Adipocyte (in vitro differentiated cells): ENCODE measurements at regions not wholly inside any gene's neighbourhood (a gene's known extent, or its start where the extent isn't known, plus 50 kb on each side); places are given as distances from the start of the nearest gene placed in this dataset.

Experiments used
- DNase-seq: peaks from one replicate; pipeline ENCODE4 v3.0.0-alpha.2; 2015; ENCODE audit warnings: low read depth
- H3K27me3 ChIP-seq: replicated peaks from 2 replicates; pipeline ENCODE4 v1.7.0; 2013; ENCODE audit warnings: mild to moderate bottlenecking, low read length, moderate library complexity; ENCODE audit not compliant: control insufficient read depth, insufficient read depth
- H3K36me3 ChIP-seq: 2 replicates; pipeline ENCODE4 v1.7.0; 2013; ENCODE audit warnings: low read length, mild to moderate bottlenecking, moderate library complexity; ENCODE audit not compliant: control insufficient read depth, insufficient read depth, severe bottlenecking
- H3K4me1 ChIP-seq: 2 replicates; pipeline ENCODE4 v1.7.0; 2013; ENCODE audit warnings: mild to moderate bottlenecking, low read length, moderate library complexity; ENCODE audit not compliant: control insufficient read depth, insufficient read depth
- H3K4me3 ChIP-seq: 2 replicates; pipeline ENCODE4 v1.7.0; 2013; ENCODE audit warnings: mild to moderate bottlenecking, low read length, moderate library complexity
- H3K9ac ChIP-seq: 2 replicates; pipeline ENCODE4 v1.7.0; 2013; ENCODE audit warnings: mild to moderate bottlenecking, low read length, moderate library complexity
- H3K9me3 ChIP-seq: 2 replicates; pipeline ENCODE4 v1.7.0; 2013; ENCODE audit warnings: mild to moderate bottlenecking, low read length, moderate library complexity; ENCODE audit not compliant: control insufficient read depth

DNA sequence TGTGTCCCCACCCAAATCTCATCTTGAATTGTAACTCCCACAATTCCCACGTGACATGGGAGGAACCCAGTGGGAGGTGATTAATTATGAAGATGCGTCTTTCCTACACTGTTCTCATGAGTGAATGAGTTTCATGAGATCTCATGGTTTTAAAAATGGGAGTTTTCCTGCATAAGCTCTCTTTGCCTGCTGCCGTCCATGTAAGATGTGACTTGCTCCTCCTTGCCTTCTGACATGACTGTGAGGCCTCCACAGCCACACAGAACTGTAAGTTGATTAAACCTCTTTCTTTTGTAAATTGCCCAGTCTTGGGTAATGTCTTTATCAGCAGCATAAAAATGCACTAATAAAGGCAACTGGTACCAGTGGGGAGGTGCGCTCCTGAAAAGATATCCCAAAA is 67.7 kb upstream of the DRGX start:
- Histone ChIP-seq H3K4me1 (no peaks in the 10 kb centered on the region), H3K27me3 (no peaks in the 10 kb centered on the region), H3K9ac (no peak overlapping the region), H3K36me3 (peaks cover 76% of the 10 kb centered on the region), H3K9me3 (no peaks in the 10 kb centered on the region), H3K4me3 (no peak overlapping the region)
- no peak for DNase-seq

DNA sequence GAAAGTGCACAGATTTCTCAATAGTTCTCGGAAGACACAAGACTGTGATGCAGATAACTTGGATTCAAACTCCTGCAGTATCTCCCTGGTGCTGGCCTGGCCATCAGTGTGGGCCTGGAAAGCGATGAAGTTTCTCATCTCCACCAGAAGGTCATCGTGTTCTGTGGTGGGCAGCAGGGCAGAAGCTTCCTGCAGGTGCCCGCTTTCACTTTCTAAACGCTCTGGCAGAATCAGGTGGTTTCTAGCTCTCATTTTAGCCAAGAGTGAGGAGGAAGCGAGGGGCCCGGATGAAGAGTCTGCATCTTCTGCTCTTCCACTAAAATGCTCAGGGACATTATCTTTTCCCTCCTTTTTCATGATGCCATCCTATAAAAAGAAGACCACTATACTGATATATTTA is 63.0 kb upstream of the DRGX start:
- Histone ChIP-seq H3K4me3 (no peak overlapping the region), H3K9me3 (peaks cover 6% of the 10 kb centered on the region), H3K9ac (no peak overlapping the region), H3K27me3 (no peaks in the 10 kb centered on the region), H3K36me3 (peaks cover 90% of the 10 kb centered on the region), H3K4me1 (no peaks in the 10 kb centered on the region)
- no peak for DNase-seq

DNA sequence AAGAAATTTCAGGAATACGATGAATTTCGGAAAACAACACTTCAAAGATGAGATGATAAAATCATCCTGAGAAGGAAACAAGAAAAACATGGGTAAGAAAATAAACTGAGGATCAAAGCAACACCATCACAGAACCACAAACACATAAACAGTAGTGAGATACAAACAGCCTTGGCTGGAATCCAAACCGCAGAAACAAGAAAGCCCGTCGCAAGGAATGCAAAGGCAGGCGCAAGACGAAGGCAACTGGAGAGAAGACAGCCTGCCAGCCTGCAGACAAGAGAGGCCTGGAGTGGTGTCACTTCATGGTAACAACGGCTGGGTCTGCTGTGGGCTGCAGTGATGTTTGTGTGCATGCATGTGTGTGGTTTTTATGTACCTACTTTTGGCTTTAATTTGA is 61.8 kb upstream of the DRGX start:
- DNase-seq, result no peak
- Histone ChIP-seq H3K9ac (no peak overlapping the region), H3K27me3 (no peaks in the 10 kb centered on the region)

DNA sequence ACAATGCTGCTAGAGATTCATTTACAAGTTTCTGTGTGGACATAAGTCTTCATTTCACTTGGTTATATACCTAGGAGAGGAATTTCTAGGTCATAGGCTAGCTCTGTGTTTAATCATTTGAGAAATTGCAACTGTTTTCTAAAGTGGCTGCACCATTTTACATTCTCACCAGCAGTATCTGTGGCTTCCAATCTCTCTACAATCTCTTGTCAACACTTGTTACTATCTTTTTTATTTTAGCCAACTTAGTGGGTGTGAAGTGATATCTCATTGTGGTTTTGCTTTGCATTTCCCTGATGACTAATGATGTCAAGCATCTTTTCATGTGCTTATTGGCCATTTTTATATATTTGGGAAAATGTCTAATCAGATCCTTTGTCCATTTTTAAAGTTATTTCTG is 53.0 kb upstream of the DRGX start:
- no peak for DNase-seq
- H3K4me3 ChIP-seq, result no peak overlapping the region
- H3K27me3 ChIP-seq, result no peaks in the 10 kb centered on the region
- H3K36me3 ChIP-seq, result peaks cover 12% of the 10 kb centered on the region
- H3K4me1 ChIP-seq, result peaks cover 6% of the 10 kb centered on the region
- H3K9me3 ChIP-seq, result peaks cover 26% of the 10 kb centered on the region
- no peak overlapping the region for H3K9ac ChIP-seq

More for the DNA sequence above, 61.8 kb upstream of the DRGX start:
- Histone ChIP-seq H3K9me3 (peaks cover 18% of the 10 kb centered on the region), H3K4me1 (no peaks in the 10 kb centered on the region), H3K36me3 (peaks cover 95% of the 10 kb centered on the region), H3K4me3 (no peak overlapping the region)

DNA sequence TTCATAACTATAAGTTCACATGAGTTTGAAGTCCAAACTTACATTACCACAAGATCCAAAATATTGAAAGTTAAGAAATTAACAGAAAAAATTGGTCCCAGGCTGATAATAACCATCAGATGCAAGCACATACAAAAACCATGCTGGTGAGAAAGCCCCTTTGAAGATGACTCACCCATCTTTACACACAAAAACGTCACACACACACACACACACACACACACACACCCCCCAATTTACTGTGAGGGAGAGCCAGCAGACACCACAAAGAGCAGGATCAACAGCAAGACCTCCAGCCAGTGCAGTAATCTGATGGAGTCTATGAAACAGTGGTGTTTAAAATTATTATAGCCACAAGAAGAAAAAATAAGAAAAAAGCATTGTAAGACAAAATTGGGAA is 50.1 kb upstream of the DRGX start:
- Histone ChIP-seq H3K4me3 (no peak overlapping the region), H3K27me3 (no peaks in the 10 kb centered on the region), H3K36me3 (no peaks in the 10 kb centered on the region), H3K9ac (no peak overlapping the region), H3K9me3 (peaks cover 13% of the 10 kb centered on the region), H3K4me1 (peaks cover 6% of the 10 kb centered on the region)
- DNase-seq, result no peak
